GM23338 (cell line): ENCODE measurements at regions not wholly inside any gene's neighbourhood (a gene's known extent, or its start where the extent isn't known, plus 50 kb on each side); places are given as distances from the start of the nearest gene placed in this dataset.

Experiments
- ATAC-seq: fragments of 200-7000 bp; cut with Tn5 transposase; 3 replicates; pipeline ENCODE4 v1.9.1; 2020
- DNase-seq: peaks from one replicate; pipeline ENCODE4 v3.0.0-alpha.2; 2015; ENCODE audit warnings: low spot score
- H2AFZ ChIP-seq: fragments of 200-600 bp; sonication (generic); 2 replicates; pipeline ENCODE4 v1.8.0; 2016; ENCODE audit warnings: antibody characterized with exemption, mild to moderate bottlenecking, moderate library complexity
- H3F3A ChIP-seq: fragments of 200-600 bp; sonication (generic); replicated peaks from 2 replicates; pipeline ENCODE4 v1.8.0; 2017; ENCODE audit warnings: antibody characterized with exemption, mixed run types, low read depth
- H3K27ac ChIP-seq: fragments of 200-600 bp; sonication (generic); 2 replicates; pipeline ENCODE4 v1.6.1; 2016; ENCODE audit warnings: low read depth
- H3K27me3 ChIP-seq: fragments of 200-600 bp; sonication (generic); 2 replicates; pipeline ENCODE4 v1.8.0; 2016; ENCODE audit warnings: mild to moderate bottlenecking, mixed run types, moderate library complexity; ENCODE audit not compliant: insufficient read depth
- H3K36me3 ChIP-seq: fragments of 200-600 bp; sonication (generic); 2 replicates; pipeline ENCODE4 v1.8.0; 2016; ENCODE audit warnings: mild to moderate bottlenecking; ENCODE audit not compliant: insufficient read depth
- H3K4me1 ChIP-seq: fragments of 200-600 bp; sonication (generic); 2 replicates; pipeline ENCODE4 v1.8.0; 2016; ENCODE audit warnings: mild to moderate bottlenecking, moderate library complexity; ENCODE audit not compliant: insufficient read depth
- H3K4me2 ChIP-seq: fragments of 200-600 bp; sonication (generic); 2 replicates; pipeline ENCODE4 v1.7.1; 2017; ENCODE audit warnings: mixed run types
- H3K4me3 ChIP-seq: fragments of 200-600 bp; sonication (generic); 2 replicates; pipeline ENCODE4 v1.6.1; 2016; ENCODE audit warnings: mixed run types
- H3K79me2 ChIP-seq: fragments of 200-600 bp; sonication (generic); replicated peaks from 2 replicates; pipeline ENCODE4 v1.8.0; 2017; ENCODE audit warnings: mild to moderate bottlenecking; ENCODE audit not compliant: insufficient read depth
- H3K9me2 ChIP-seq: fragments of 200-600 bp; sonication (generic); 2 replicates; pipeline ENCODE4 v1.8.0; 2017; ENCODE audit not compliant: insufficient read depth
- H4K20me1 ChIP-seq: fragments of 200-600 bp; sonication (generic); replicated peaks from 2 replicates; pipeline ENCODE4 v1.8.0; 2017; ENCODE audit warnings: mild to moderate bottlenecking; ENCODE audit not compliant: insufficient read depth
- H3K27ac Mint-ChIP-seq: 2 replicates; pipeline ENCODE4 v1.8.0; 2020; ENCODE audit warnings: inconsistent platforms, mild to moderate bottlenecking, moderate library complexity, mixed read lengths
- H3K27me3 Mint-ChIP-seq: 3 replicates; pipeline ENCODE4 v1.8.0; 2022; ENCODE audit warnings: low read depth, mild to moderate bottlenecking, moderate library complexity, mixed read lengths, inconsistent platforms; ENCODE audit not compliant: insufficient read depth, poor library complexity
- H3K36me3 Mint-ChIP-seq: 3 replicates; pipeline ENCODE4 v1.8.0; 2021; ENCODE audit warnings: low read depth, mild to moderate bottlenecking, inconsistent platforms, moderate library complexity, mixed read lengths
- H3K4me1 Mint-ChIP-seq: 3 replicates; pipeline ENCODE4 v1.8.0; 2020; ENCODE audit warnings: mild to moderate bottlenecking, inconsistent platforms, mixed read lengths
- H3K4me3 Mint-ChIP-seq: 3 replicates; pipeline ENCODE4 v1.8.0; 2021; ENCODE audit warnings: moderate library complexity, mild to moderate bottlenecking, inconsistent platforms, mixed read lengths
- H3K9me3 Mint-ChIP-seq: 3 replicates; pipeline ENCODE4 v1.8.0; 2020; ENCODE audit warnings: moderate library complexity, mild to moderate bottlenecking, inconsistent platforms, mixed read lengths
- CREB1 ChIP-seq: fragments of 250-450 bp; sonication (Bioruptor Pico); IDR thresholded peaks from 2 replicates; pipeline ENCODE4 v1.5.0; 2020; ENCODE audit warnings: low read depth, mild to moderate bottlenecking, moderate library complexity
- EZH2 ChIP-seq: fragments of 200-600 bp; sonication (generic); IDR thresholded peaks from one replicate; pipeline ENCODE4 v1.8.0; 2017; ENCODE audit warnings: antibody characterized with exemption, mild to moderate bottlenecking, low read depth; ENCODE audit not compliant: unreplicated experiment
- EZH2phosphoT487 ChIP-seq: fragments of 200-600 bp; sonication (generic); IDR thresholded peaks from one replicate; pipeline ENCODE4 v1.8.1; 2018; ENCODE audit warnings: antibody characterized with exemption; ENCODE audit not compliant: unreplicated experiment
- JUNB ChIP-seq: IDR thresholded peaks from one replicate; pipeline ENCODE4 v1.6.1; 2016; ENCODE audit warnings: antibody characterized with exemption; ENCODE audit not compliant: unreplicated experiment
- NANOG ChIP-seq: IDR thresholded peaks from 2 replicates; pipeline ENCODE4 v1.6.1; 2016; ENCODE audit warnings: antibody characterized with exemption, borderline replicate concordance
- POLR2AphosphoS5 ChIP-seq: IDR thresholded peaks from 2 replicates; pipeline ENCODE4 v1.6.1; 2016; ENCODE audit warnings: antibody characterized with exemption, low read depth
- STAT1 ChIP-seq: IDR thresholded peaks from one replicate; pipeline ENCODE4 v1.6.1; 2016; ENCODE audit warnings: antibody characterized with exemption; ENCODE audit not compliant: unreplicated experiment
- ZNF114 ChIP-seq: fragments of 250-450 bp; sonication (Bioruptor Pico); IDR thresholded peaks from 2 replicates; pipeline ENCODE4 v1.5.0; 2020; ENCODE audit warnings: mild to moderate bottlenecking, moderate library complexity
- ZNF331 ChIP-seq: fragments of 250-450 bp; sonication (Bioruptor Pico); IDR thresholded peaks from 2 replicates; pipeline ENCODE4 v1.5.0; 2020; ENCODE audit warnings: low read depth, mild to moderate bottlenecking, moderate library complexity
- TF ChIP-seq, protein P1 (sequence below), 2 experiments: fragments of 200-600 bp in 1 of 2; sonication (generic) in 1 of 2; conservative IDR thresholded peaks; 2 replicates each; pipeline versions ENCODE4 v1.5.1 to v1.6.1; 2016 to 2017; ENCODE audit warnings: antibody characterized with exemption in 2 of 2, low read depth in 2 of 2, mild to moderate bottlenecking in 2 of 2, moderate library complexity in 1 of 2
- TF ChIP-seq, protein P2 (sequence below): IDR thresholded peaks from one replicate; pipeline ENCODE4 v1.6.1; 2018; ENCODE audit warnings: antibody characterized with exemption; ENCODE audit not compliant: unreplicated experiment
- TF ChIP-seq, protein P3 (sequence below): fragments of 250-450 bp; sonication (Bioruptor Pico); IDR thresholded peaks from 2 replicates; pipeline ENCODE4 v1.5.0; 2020; ENCODE audit warnings: mild to moderate bottlenecking, moderate library complexity
- TF ChIP-seq, protein P4 (sequence below): IDR thresholded peaks from 2 replicates; pipeline ENCODE4 v1.6.1; 2016; ENCODE audit warnings: antibody characterized with exemption

DNA sequence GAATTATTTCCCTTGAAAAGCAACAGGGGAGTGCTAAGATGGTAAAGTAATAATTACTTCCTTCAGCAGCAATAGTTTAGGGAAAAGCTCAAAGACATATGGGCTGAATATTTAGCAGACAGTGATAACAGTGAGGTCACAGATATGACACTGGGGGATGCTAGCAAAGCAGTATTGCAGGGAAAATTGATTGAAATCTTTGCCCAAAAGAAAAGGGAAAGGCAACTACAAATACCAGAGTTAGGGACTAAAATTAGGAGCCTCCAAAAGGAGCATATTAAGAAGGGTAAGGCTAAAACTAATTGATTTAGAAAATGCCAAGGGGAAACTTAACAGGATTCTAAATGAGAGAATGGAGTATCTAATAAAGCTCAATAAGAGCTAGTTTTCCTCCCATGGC, 1191.3 kb upstream of the TENM3 start:
- Histone ChIP-seq H2AFZ (no peak overlapping the region), H3K27ac (no peak overlapping the region), H4K20me1 (no peaks in the 10 kb centered on the region), H3K4me3 (no peak overlapping the region), H3K79me2 (no peaks in the 10 kb centered on the region), H3K36me3 (no peaks in the 10 kb centered on the region), H3K9me2 (no peaks in the 10 kb centered on the region), H3K4me1 (no peaks in the 10 kb centered on the region), H3K27me3 (no peaks in the 10 kb centered on the region), H3F3A (no peaks in the 10 kb centered on the region), H3K4me2 (no peak overlapping the region)
- H3K36me3 Mint-ChIP-seq, result no peaks in the 10 kb centered on the region
- H3K4me1 Mint-ChIP-seq, result no peaks in the 10 kb centered on the region
- ATAC-seq (no peak), DNase-seq (no peak)
- no peaks in the 10 kb centered on the region for H3K27me3 Mint-ChIP-seq
- TF ChIP-seq EZH2phosphoT487 (no peak), NANOG (no peak), CREB1 (CRISPR knock-in tag) (no peak), ZNF114 (CRISPR knock-in tag) (no peak), STAT1 (no peak), ZNF331 (CRISPR knock-in tag) (no peak), EZH2 (no peak), POLR2AphosphoS5 (no peak), JUNB (no peak)
- TF ChIP-seq, protein P1, sequence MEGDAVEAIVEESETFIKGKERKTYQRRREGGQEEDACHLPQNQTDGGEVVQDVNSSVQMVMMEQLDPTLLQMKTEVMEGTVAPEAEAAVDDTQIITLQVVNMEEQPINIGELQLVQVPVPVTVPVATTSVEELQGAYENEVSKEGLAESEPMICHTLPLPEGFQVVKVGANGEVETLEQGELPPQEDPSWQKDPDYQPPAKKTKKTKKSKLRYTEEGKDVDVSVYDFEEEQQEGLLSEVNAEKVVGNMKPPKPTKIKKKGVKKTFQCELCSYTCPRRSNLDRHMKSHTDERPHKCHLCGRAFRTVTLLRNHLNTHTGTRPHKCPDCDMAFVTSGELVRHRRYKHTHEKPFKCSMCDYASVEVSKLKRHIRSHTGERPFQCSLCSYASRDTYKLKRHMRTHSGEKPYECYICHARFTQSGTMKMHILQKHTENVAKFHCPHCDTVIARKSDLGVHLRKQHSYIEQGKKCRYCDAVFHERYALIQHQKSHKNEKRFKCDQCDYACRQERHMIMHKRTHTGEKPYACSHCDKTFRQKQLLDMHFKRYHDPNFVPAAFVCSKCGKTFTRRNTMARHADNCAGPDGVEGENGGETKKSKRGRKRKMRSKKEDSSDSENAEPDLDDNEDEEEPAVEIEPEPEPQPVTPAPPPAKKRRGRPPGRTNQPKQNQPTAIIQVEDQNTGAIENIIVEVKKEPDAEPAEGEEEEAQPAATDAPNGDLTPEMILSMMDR (conservative IDR thresholded peaks at IDR 0.05; ENCODE audit: low read depth in 2 of 2), result no peak
- TF ChIP-seq, protein P2, sequence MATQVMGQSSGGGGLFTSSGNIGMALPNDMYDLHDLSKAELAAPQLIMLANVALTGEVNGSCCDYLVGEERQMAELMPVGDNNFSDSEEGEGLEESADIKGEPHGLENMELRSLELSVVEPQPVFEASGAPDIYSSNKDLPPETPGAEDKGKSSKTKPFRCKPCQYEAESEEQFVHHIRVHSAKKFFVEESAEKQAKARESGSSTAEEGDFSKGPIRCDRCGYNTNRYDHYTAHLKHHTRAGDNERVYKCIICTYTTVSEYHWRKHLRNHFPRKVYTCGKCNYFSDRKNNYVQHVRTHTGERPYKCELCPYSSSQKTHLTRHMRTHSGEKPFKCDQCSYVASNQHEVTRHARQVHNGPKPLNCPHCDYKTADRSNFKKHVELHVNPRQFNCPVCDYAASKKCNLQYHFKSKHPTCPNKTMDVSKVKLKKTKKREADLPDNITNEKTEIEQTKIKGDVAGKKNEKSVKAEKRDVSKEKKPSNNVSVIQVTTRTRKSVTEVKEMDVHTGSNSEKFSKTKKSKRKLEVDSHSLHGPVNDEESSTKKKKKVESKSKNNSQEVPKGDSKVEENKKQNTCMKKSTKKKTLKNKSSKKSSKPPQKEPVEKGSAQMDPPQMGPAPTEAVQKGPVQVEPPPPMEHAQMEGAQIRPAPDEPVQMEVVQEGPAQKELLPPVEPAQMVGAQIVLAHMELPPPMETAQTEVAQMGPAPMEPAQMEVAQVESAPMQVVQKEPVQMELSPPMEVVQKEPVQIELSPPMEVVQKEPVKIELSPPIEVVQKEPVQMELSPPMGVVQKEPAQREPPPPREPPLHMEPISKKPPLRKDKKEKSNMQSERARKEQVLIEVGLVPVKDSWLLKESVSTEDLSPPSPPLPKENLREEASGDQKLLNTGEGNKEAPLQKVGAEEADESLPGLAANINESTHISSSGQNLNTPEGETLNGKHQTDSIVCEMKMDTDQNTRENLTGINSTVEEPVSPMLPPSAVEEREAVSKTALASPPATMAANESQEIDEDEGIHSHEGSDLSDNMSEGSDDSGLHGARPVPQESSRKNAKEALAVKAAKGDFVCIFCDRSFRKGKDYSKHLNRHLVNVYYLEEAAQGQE, result no peak
- TF ChIP-seq, protein P3, sequence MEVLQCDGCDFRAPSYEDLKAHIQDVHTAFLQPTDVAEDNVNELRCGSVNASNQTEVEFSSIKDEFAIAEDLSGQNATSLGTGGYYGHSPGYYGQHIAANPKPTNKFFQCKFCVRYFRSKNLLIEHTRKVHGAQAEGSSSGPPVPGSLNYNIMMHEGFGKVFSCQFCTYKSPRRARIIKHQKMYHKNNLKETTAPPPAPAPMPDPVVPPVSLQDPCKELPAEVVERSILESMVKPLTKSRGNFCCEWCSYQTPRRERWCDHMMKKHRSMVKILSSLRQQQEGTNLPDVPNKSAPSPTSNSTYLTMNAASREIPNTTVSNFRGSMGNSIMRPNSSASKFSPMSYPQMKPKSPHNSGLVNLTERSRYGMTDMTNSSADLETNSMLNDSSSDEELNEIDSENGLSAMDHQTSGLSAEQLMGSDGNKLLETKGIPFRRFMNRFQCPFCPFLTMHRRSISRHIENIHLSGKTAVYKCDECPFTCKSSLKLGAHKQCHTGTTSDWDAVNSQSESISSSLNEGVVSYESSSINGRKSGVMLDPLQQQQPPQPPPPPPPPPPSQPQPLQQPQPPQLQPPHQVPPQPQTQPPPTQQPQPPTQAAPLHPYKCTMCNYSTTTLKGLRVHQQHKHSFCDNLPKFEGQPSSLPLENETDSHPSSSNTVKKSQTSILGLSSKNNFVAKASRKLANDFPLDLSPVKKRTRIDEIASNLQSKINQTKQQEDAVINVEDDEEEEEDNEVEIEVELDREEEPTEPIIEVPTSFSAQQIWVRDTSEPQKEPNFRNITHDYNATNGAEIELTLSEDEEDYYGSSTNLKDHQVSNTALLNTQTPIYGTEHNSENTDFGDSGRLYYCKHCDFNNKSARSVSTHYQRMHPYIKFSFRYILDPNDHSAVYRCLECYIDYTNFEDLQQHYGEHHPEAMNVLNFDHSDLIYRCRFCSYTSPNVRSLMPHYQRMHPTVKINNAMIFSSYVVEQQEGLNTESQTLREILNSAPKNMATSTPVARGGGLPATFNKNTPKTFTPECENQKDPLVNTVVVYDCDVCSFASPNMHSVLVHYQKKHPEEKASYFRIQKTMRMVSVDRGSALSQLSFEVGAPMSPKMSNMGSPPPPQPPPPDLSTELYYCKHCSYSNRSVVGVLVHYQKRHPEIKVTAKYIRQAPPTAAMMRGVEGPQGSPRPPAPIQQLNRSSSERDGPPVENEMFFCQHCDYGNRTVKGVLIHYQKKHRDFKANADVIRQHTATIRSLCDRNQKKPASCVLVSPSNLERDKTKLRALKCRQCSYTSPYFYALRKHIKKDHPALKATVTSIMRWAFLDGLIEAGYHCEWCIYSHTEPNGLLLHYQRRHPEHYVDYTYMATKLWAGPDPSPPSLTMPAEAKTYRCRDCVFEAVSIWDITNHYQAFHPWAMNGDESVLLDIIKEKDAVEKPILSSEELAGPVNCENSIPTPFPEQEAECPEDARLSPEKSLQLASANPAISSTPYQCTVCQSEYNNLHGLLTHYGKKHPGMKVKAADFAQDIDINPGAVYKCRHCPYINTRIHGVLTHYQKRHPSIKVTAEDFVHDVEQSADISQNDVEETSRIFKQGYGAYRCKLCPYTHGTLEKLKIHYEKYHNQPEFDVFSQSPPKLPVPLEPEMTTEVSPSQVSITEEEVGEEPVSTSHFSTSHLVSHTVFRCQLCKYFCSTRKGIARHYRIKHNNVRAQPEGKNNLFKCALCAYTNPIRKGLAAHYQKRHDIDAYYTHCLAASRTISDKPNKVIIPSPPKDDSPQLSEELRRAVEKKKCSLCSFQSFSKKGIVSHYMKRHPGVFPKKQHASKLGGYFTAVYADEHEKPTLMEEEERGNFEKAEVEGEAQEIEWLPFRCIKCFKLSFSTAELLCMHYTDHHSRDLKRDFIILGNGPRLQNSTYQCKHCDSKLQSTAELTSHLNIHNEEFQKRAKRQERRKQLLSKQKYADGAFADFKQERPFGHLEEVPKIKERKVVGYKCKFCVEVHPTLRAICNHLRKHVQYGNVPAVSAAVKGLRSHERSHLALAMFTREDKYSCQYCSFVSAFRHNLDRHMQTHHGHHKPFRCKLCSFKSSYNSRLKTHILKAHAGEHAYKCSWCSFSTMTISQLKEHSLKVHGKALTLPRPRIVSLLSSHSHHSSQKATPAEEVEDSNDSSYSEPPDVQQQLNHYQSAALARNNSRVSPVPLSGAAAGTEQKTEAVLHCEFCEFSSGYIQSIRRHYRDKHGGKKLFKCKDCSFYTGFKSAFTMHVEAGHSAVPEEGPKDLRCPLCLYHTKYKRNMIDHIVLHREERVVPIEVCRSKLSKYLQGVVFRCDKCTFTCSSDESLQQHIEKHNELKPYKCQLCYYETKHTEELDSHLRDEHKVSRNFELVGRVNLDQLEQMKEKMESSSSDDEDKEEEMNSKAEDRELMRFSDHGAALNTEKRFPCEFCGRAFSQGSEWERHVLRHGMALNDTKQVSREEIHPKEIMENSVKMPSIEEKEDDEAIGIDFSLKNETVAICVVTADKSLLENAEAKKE (CRISPR knock-in tag), result no peak
- TF ChIP-seq, protein P4, sequence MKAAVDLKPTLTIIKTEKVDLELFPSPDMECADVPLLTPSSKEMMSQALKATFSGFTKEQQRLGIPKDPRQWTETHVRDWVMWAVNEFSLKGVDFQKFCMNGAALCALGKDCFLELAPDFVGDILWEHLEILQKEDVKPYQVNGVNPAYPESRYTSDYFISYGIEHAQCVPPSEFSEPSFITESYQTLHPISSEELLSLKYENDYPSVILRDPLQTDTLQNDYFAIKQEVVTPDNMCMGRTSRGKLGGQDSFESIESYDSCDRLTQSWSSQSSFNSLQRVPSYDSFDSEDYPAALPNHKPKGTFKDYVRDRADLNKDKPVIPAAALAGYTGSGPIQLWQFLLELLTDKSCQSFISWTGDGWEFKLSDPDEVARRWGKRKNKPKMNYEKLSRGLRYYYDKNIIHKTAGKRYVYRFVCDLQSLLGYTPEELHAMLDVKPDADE, result no peak
- no peak overlapping the region for H3K27ac Mint-ChIP-seq
- H3K9me3 Mint-ChIP-seq, result no peaks in the 10 kb centered on the region
- no peak overlapping the region for H3K4me3 Mint-ChIP-seq
